ENCODE measurements at regions not wholly inside any gene's neighbourhood (a gene's known extent, or its start where the extent isn't known, plus 50 kb on each side); places are given as distances from the start of the nearest gene placed in this dataset.

DNA sequence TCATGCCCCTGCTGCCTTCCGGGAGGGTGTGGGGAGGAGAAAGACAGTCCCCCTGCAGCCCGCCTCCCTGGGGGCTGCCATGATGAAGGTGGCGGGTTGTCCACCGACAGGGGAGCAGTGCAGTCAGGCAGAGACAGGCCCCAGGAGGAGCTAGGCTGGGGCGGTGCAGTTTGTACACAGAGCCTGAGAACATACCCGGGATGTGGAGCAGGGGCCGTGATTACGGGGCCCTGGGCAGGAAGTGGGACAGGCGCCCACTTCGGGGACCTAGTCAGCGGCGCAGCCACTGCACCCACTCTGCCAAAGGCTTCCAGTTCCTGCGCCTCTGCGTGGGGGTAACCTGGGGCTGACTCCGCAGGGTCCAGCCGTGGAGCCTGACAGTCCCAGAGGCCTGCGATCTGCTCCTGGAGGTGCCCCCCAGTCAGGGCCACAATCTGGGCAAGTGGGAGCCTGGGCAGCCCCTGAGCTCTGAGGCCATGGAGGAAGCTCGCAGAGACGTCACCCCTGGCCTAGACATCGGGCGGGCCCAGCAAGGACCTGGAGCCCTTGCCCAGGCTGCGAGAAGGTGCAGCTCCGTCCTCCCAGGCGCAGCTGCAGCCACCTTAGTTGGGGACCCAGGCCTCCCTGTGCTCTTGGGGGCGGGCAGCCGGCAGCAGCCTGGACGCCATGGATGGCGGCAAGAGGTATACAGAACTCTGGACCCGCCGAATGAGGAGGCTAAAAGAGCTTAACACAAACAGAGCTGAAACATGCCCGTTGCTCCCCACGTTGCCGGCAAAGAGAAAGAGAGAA lies 1356.8 kb downstream of the XPNPEP1 start:
- no peak for TF ChIP-seq EP300 (conservative IDR thresholded peaks at IDR 0.05; ENCODE audit: poor library complexity, severe bottlenecking)
- TF ChIP-seq EZH2 (IDR thresholded peaks at IDR 0.05; ENCODE audit: borderline replicate concordance, insufficient read depth, low read length, poor library complexity, severe bottlenecking): no peak
- TF ChIP-seq TAF1 (IDR thresholded peaks at IDR 0.05; ENCODE audit: low read depth): no peak
- TF ChIP-seq MXI1 (conservative IDR thresholded peaks at IDR 0.05; ENCODE audit: poor library complexity, severe bottlenecking): no peak
- no peak for TF ChIP-seq CTCF (IDR thresholded peaks at IDR 0.05; ENCODE audit: poor library complexity, severe bottlenecking)
- TF ChIP-seq RAD21 (conservative IDR thresholded peaks at IDR 0.05): no peak
- TF ChIP-seq POLR2AphosphoS5 (IDR thresholded peaks at IDR 0.05): no peak
- no peak for TF ChIP-seq SMC3 (conservative IDR thresholded peaks at IDR 0.05; ENCODE audit: poor library complexity)
- no peak for TF ChIP-seq REST (IDR thresholded peaks at IDR 0.05; ENCODE audit: borderline replicate concordance)
- H3K27me3 ChIP-seq (ENCODE audit: insufficient read depth, low read depth, low read length): no peaks in the 10 kb centered on the region
- H3K9me2 ChIP-seq (ENCODE audit: insufficient read depth, low read length): no peaks in the 10 kb centered on the region

GRCh38 chr10:108562105-108562504 lies 1361.2 kb downstream of the XPNPEP1 start:
- Histone ChIP-seq H3K79me2 (replicated peaks; ENCODE audit: insufficient read depth, low read length) (no peaks in the 10 kb centered on the region), H3K4me2 (ENCODE audit: low read length) (no peak overlapping the region), H3K27me3 (ENCODE audit: insufficient read depth, low read depth, low read length) (no peaks in the 10 kb centered on the region), H4K20me1 (ENCODE audit: insufficient read depth) (no peaks in the 10 kb centered on the region), H3K9me2 (ENCODE audit: insufficient read depth, low read length) (no peaks in the 10 kb centered on the region), H3K9me3 (ENCODE audit: low read length) (no peaks in the 10 kb centered on the region), H3K27ac (ENCODE audit: low read length) (no peak overlapping the region), H3K9ac (ENCODE audit: low read length) (no peak overlapping the region), H3F3A (ENCODE audit: insufficient read depth, low read length, poor library complexity, severe bottlenecking) (no peaks in the 10 kb centered on the region), H3K4me3 (ENCODE audit: low read length) (no peak overlapping the region), H2AFZ (ENCODE audit: low read depth, low read length) (no peak overlapping the region), H3K36me3 (ENCODE audit: insufficient read depth, low read length) (no peaks in the 10 kb centered on the region)
- TF ChIP-seq POLR2AphosphoS5 (IDR thresholded peaks at IDR 0.05): no peak
- TF ChIP-seq REST (IDR thresholded peaks at IDR 0.05; ENCODE audit: borderline replicate concordance): no peak
- TF ChIP-seq SMC3 (conservative IDR thresholded peaks at IDR 0.05; ENCODE audit: poor library complexity): no peak

More for the DNA sequence above, 1356.8 kb downstream of the XPNPEP1 start:
- Histone ChIP-seq H2AFZ (ENCODE audit: low read depth, low read length) (no peak overlapping the region), H4K20me1 (ENCODE audit: insufficient read depth) (no peaks in the 10 kb centered on the region), H3K4me3 (ENCODE audit: low read length) (no peak overlapping the region), H3K9ac (ENCODE audit: low read length) (no peak overlapping the region), H3K9me3 (ENCODE audit: low read length) (no peaks in the 10 kb centered on the region), H3K27ac (ENCODE audit: low read length) (no peak overlapping the region), H3F3A (ENCODE audit: insufficient read depth, low read length, poor library complexity, severe bottlenecking) (no peaks in the 10 kb centered on the region), H3K79me2 (replicated peaks; ENCODE audit: insufficient read depth, low read length) (no peaks in the 10 kb centered on the region), H3K36me3 (ENCODE audit: insufficient read depth, low read length) (no peaks in the 10 kb centered on the region), H3K4me2 (ENCODE audit: low read length) (no peak overlapping the region)
